ENCODE measurements at regions not wholly inside any gene's neighbourhood (a gene's known extent, or its start where the extent isn't known, plus 50 kb on each side); places are given as distances from the start of the nearest gene placed in this dataset.
"Not testable (repeated sequence)": the region's sequence is repeated elsewhere in the genome, so short reads cannot be mapped to it uniquely, and the experiment has no call there.

DNA sequence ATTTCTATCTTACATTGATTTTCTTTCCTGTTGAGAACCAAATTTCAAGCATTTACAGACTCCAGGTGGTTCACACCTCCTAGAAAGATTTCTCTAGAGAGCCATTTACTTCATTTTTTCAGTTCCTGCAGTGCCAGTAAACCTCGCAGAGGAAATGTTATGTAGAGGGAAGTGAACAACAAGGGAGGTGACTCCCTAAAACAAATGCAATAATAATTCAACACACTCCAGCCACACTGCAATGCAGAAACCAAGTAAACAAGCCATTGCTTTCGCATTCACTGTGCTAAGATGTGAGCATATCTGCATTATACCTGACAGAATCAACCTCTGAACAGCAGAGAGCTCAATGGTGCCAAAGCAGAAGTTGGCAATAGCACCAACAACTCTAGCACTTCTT is 215.1 kb downstream of the RBM26 start:
- DNase-seq (ENCODE audit: low read depth in 3 of 3, low spot score in 2 of 3): no peak

DNA sequence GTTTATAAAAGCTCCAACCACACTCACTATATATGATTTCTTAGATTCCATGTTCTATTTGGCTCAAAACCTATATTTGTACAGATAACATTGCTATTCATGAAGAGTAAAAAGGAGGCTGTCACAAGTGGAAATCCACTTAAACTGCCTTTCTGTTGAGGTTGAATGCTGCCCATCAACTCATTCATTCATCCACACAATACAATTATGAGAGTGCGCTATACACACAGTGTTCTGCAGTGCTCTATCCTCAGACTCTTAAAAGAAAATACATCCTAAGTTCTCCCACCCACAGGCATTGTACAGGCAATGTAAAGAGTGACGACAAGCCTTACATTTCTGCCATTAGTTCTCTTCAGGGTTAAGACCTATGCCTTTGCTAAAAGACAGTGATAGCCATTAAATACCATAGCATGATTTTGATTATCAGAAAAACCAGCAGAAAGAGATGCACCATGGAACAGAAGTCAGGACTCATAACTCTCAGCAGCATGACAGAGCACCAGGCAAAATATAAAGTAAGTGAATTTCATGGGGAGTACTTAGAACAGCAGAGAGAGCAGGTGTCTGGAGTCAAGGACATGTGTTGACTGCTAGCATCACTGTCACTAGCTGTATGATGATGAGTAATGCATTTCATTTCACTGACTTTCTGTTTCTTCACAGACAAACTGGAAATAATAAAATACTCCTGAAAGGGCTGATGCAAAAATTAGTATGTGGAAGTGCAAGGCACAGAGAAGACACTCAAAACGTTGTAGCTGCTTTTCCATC is 218.0 kb downstream of the RBM26 start:
- no peak for DNase-seq (ENCODE audit: low read depth in 3 of 3, low spot score in 2 of 3)

DNA sequence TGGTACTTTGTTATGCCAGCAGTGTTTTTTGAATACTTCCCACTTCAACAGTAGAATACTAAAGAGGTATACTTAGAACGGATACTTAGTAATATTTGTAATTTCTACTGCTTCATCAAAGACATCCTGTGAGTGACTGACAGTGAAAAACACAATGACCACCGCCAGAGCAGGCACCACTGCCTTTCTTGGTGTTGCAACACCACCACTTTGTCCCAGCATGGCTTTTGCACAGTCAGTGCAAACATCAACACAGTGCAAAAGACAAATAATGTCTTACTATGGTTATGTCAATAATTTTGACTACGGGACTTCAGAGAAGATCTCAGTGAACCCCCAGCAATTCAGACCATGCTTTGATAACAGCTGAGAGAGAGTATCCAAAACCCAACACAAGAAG is 220.5 kb downstream of the RBM26 start:
- DNase-seq (ENCODE audit: low read depth in 3 of 3, low spot score in 2 of 3): no peak

GRCh38 chr13:79183231-79183630 is 222.8 kb downstream of the RBM26 start:
- DNase-seq (ENCODE audit: low read depth in 3 of 3, low spot score in 2 of 3): no peak

DNA sequence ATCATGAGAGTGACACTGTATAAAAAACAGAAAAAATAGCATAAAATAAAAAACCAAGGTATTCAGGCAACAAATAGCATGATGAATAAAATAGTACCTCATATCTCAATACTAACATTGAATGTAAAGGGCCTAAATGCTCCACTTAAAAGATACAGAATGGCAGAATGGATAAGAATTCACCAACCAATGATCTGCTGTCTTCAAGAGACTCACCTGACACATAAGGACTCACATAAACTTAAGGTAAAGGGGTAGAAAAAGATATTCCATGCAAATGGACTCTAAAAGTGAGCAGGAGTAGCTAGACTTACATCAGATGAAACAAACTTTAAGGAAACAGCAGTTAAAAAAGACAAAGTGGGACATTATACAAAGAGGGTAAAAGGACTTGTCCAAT is 232.4 kb downstream of the RBM26 start:
- not testable (repeated sequence) for DNase-seq (ENCODE audit: low read depth in 3 of 3, low spot score in 2 of 3)

- not testable (repeated sequence) for DNase-seq (ENCODE audit: low read depth in 3 of 3, low spot score in 2 of 3)
Observed at GRCh38 chr13:79172924-79173323, 233.1 kb downstream of the RBM26 start.

GRCh38 chr13:79171141-79172061 is 234.7 kb downstream of the RBM26 start:
- DNase-seq (ENCODE audit: low read depth in 3 of 3, low spot score in 2 of 3): no peak

- no peak for DNase-seq (ENCODE audit: low read depth in 3 of 3, low spot score in 2 of 3)
Observed at GRCh38 chr13:79160818-79161217, 245.2 kb downstream of the RBM26 start.

GRCh38 chr13:79155883-79156282 is 250.2 kb downstream of the RBM26 start:
- no peak for DNase-seq (ENCODE audit: low read depth in 3 of 3, low spot score in 2 of 3)

DNA sequence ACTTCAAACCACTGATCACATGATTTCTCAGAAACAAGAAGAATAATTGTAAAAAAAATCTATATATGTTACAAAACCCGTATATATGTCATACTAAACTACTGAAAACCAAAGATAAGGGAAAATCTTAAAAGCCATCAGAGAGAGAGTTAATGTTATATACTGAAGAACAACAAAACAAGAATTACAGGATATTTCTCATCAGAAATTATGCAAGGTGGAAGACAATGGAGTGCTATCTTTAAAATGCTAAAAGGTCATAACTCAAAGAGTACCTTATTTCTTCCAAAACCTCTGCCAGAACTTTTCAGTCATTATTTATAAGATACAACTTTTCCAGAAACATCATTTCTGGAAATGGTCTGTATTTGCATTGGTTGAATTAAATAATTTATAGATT is 256.8 kb downstream of the RBM26 start:
- DNase-seq (ENCODE audit: low read depth in 3 of 3, low spot score in 2 of 3): no peak

DNA sequence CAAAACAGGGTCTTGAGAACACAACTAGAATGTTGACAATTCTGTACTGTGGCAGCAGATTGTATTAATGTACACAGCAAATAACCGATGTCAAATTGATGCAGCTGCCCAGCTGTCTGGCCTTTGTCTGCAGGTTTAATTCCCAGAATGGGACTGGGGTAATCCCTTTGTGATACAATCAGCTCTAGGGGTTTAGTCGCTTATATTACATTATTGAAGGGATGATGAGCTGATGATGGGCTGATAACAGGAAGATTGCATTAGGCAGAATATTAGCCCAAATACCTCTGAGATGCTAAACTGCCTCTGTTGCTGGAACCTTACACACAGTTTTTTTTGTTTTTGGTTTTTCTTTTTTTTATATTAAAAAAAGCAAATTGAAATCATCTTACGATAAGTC is 265.0 kb downstream of the RBM26 start:
- no peak for DNase-seq (ENCODE audit: low read depth in 3 of 3, low spot score in 2 of 3)

DNA sequence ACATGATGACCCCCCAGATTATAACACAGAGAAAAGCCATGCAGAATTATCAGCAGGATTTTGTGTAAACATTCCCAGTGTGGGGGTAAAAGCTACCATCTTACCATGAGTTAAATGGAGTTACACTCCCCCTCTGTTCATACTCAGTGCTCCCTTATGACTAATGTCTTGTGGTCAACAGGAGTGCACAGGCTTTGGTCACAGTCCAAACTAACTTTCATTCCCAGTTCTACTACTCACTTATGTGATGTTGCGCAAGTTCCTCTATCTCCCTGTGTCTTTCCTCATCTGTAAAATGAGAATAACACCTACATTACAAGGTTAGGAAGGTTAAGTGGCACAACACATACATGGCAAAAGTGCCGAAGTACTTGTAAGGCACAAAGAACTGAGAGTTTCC is 277.9 kb downstream of the RBM26 start:
- DNase-seq (ENCODE audit: low read depth in 3 of 3, low spot score in 2 of 3): no peak

- DNase-seq (ENCODE audit: low read depth in 3 of 3, low spot score in 2 of 3): no peak
Observed at GRCh38 chr13:79126706-79127105, 279.3 kb downstream of the RBM26 start.

DNA sequence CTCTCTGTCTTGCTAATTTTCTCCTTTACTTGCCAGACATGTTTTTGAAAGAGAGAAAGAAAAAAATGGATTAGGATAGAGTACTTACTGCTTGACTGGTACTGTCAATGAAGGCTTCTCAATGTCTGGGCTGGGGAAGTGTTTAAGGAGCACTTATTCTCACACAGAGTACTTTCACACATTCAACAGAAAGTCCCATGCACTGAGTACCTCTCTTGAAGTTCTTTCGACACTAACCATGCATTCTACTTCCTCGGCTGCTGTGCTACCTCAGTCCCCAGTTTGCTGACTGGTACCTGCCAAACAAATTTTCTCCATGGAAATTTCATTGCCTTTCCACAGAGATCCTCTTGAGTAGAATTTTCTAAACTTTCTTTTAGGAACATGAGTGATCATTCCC is 281.9 kb downstream of the RBM26 start:
- DNase-seq (ENCODE audit: low read depth in 3 of 3, low spot score in 2 of 3): no peak

DNA sequence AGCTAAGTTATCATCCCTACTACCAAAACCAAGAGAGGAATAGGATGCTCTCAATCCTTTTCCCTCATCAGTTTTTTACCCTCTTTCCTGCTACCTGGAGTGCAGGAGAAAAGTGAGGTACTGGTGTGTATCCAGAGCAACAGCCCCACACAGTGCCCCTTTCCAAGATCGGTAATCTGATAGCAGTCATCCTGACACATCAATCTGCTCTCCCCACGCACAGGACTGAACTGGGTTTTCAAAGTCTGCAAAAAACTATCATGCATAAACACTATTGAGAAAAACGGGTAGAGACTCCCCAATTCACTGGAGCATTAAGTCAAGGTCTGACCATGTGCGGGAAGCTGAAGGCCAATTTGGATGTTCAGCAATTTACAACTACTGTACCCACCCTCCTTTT is 284.8 kb downstream of the RBM26 start:
- DNase-seq (ENCODE audit: low read depth in 3 of 3, low spot score in 2 of 3): peak in 2 of 3 donors; percentile 2 to 15

- no peak for DNase-seq (ENCODE audit: low read depth in 3 of 3, low spot score in 2 of 3)
Observed at GRCh38 chr13:79119578-79120107, 286.4 kb downstream of the RBM26 start.

GRCh38 chr13:79112016-79112415 is 294.0 kb downstream of the RBM26 start:
- no peak for DNase-seq (ENCODE audit: low read depth in 3 of 3, low spot score in 2 of 3)

GRCh38 chr13:79108914-79109643 is 297.0 kb downstream of the RBM26 start:
- DNase-seq (ENCODE audit: low read depth in 3 of 3, low spot score in 2 of 3): no peak

DNA sequence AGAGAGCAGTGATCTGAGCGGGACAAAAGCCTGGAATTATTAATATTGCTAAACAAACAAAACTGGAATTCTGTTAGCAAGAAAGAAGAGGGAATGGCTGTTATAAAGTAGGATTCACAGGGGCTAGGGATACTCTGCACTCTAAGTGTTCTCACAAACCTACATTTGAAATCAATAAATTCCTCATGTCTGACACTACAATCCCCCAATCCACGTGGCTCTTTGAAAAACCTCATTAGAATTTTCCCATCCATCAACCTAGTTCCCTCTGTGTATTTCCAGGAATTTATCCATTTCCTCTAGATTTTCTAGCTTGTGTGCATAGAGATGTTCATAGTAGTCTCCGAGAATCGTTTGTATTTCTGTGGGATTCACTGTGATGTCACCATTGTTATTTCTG is 307.5 kb downstream of the RBM26 start:
- DNase-seq (ENCODE audit: low read depth in 3 of 3, low spot score in 2 of 3): no peak

- DNase-seq (ENCODE audit: low read depth in 3 of 3, low spot score in 2 of 3): no peak
Observed at GRCh38 chr13:79097201-79097600, 308.9 kb downstream of the RBM26 start.

GRCh38 chr13:79096099-79096498 is 310.0 kb downstream of the RBM26 start:
- DNase-seq (ENCODE audit: low read depth in 3 of 3, low spot score in 2 of 3): no peak
